ENCODE measurements at regions not wholly inside any gene's neighbourhood (a gene's known extent, or its start where the extent isn't known, plus 50 kb on each side); places are given as distances from the start of the nearest gene placed in this dataset.

DNA sequence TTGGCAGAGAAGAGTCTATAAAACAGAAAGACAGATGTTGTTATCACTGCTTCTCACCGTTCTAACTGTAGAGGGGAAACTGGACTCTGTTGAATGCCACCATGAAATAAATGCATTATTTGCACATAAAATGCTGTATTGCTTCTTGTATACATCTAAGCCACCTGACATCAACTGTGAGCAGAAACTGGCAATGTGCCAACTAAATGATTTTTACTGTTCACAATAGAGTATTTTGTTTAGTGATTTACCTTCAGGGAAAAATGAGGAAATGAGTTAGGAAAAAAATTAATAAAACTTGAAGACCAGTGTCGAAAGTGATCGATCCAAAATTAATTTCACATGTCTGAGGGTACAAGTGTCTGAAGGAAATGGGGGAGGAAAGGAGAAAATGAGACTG, 65.9 kb upstream of the TNIP3 start:
- TF ChIP-seq, protein P1, sequence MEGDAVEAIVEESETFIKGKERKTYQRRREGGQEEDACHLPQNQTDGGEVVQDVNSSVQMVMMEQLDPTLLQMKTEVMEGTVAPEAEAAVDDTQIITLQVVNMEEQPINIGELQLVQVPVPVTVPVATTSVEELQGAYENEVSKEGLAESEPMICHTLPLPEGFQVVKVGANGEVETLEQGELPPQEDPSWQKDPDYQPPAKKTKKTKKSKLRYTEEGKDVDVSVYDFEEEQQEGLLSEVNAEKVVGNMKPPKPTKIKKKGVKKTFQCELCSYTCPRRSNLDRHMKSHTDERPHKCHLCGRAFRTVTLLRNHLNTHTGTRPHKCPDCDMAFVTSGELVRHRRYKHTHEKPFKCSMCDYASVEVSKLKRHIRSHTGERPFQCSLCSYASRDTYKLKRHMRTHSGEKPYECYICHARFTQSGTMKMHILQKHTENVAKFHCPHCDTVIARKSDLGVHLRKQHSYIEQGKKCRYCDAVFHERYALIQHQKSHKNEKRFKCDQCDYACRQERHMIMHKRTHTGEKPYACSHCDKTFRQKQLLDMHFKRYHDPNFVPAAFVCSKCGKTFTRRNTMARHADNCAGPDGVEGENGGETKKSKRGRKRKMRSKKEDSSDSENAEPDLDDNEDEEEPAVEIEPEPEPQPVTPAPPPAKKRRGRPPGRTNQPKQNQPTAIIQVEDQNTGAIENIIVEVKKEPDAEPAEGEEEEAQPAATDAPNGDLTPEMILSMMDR (IDR thresholded peaks at IDR 0.05; ENCODE audit: low read depth, low read length) = no peak
- TF ChIP-seq, protein P2, sequence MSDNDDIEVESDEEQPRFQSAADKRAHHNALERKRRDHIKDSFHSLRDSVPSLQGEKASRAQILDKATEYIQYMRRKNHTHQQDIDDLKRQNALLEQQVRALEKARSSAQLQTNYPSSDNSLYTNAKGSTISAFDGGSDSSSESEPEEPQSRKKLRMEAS (IDR thresholded peaks at IDR 0.05; ENCODE audit: low read depth, low read length) = no peak
- TF ChIP-seq POLR2A (IDR thresholded peaks at IDR 0.05; ENCODE audit: extremely low read depth, insufficient read length) = no peak
